GM21825 (cell line): ENCODE measurements at regions not wholly inside any gene's neighbourhood (a gene's known extent, or its start where the extent isn't known, plus 50 kb on each side); places are given as distances from the start of the nearest gene placed in this dataset.

Experiments
- ATAC-seq: cut with Tn5 transposase; IDR thresholded peaks from one replicate; pipeline ENCODE4 v1.9.1; 2021; ENCODE audit warnings: mild to moderate bottlenecking, moderate library complexity; ENCODE audit not compliant: unreplicated experiment

DNA sequence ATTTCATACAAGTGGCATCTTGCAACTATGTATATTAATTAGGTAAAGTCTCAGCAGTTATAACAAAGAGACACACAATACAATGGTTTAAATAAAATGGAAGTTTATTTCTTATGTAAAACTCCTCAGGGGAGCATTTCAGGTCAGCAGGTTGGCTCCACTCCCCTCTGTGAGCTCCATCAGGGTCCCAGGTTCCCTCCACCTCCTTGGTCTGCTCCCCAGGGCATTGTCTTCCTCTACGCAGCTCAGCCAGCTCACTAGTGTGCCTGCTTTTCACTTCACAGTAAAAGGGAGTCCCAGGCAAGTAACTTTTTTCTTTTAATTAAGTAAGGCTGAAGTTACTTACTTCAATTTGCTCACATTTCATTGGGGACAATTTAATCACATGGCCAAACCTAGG, 135.3 kb upstream of the FNDC3A start:
- ATAC-seq: no peak

DNA sequence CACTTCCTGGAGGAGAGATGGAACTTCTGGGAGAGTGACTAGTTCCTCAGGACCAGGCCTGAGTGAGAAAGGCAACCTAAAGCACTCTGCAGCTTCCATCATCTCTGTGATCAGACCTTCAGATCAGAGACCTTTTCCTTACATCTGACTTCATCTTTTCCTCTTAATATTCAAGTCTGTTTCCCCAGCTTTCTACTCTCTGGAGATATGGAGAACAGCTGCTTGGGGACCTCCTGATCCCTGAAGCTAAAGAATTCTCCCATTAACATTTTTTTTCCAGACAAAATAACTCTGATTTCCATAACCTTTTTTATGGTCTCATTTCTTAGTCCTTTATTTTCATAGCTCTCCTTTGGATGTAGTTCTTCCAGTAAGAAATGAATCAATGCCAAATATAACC, 133.4 kb upstream of the FNDC3A start:
- ATAC-seq: no peak

DNA sequence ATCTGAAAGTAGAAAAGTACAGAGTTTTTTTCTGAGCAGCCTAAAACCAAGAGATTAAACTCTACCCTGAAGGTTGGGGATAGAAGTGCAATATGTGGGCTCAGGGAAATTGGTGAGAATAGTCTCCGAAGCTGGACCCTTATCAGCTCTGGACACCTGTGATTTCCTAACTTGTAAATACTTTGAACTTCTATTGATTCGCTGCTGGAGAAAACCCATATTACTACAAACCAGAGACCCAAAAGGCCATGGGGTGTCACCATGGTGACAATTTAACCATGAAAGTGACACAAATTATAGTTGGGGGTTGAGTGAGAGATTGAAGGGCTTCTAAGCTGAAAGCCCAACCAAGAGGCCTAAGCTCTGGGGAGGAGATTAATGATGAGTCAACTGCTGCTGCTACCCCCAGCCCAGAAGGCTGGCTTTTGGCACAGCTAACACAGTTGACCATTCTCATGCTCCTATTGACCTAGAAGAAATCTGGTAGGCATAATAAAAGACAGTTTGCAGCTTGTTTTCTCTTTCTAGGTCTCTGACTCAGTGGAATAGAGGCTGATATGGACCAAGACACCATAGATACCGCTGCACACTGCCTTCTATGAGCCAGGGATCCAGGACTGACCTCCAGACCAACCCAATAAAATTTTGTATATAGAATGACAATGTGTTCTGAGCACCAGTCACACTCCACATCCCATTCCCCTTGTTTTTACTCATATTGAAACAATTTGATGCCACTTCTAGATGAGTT, 131.9 kb upstream of the FNDC3A start:
- no peak for ATAC-seq

DNA sequence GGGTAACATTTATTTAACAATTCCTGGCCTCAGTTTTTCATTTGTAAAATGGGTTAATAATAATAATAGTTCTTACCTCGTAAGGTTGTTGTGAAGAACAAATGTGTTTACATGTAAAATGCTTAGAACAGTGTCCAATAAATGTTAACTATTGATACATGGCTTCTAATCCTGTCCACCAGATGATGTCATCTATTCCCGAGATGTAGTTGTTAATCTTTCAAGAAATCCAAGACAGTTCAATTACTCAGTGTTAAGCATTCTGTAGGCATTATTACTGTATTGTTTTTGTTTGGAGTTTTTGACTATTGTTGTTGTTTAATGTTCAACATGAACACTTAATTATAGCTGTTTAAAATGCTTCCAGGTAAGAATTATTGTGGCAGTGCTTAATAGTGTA, 131.0 kb upstream of the FNDC3A start:
- ATAC-seq: no peak

DNA sequence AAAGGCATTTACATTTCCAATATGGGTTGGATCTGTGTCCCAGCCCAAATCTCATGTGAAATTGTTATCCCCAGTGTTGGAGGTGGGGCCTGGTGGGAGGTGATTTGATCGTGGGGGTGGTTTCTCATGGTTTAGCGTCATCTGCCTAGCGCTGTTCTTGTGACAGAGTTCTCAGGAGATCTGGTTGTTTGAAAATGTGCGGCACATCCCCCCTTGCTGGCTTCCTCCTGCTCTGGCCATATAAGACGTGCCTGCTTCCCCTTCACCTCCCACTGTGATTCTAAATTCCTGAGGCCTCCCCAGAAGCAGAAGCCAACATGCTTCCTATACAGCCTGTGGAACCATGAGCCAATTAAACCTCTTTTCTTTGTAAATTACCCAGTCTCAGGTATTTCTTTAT, 126.2 kb upstream of the FNDC3A start:
- ATAC-seq: no peak

DNA sequence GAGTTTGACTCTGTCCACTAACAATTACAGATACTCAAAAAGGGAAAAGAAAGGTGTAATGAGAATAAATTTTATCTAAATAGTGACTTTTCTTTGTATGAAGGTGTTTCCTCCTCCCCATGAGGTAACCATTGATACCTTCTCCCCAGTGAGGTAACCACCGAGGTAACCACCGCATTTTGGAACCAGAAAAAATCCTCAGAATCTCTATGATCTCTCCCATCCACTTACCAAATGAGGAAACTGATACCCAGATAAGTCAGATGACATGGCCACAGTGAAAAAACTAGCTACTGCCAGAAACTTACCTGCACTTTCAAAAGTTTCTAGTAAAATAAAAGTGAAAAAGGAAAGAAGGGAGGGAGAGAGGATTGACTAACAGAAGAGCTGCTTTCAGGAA, 124.0 kb upstream of the FNDC3A start:
- no peak for ATAC-seq

DNA sequence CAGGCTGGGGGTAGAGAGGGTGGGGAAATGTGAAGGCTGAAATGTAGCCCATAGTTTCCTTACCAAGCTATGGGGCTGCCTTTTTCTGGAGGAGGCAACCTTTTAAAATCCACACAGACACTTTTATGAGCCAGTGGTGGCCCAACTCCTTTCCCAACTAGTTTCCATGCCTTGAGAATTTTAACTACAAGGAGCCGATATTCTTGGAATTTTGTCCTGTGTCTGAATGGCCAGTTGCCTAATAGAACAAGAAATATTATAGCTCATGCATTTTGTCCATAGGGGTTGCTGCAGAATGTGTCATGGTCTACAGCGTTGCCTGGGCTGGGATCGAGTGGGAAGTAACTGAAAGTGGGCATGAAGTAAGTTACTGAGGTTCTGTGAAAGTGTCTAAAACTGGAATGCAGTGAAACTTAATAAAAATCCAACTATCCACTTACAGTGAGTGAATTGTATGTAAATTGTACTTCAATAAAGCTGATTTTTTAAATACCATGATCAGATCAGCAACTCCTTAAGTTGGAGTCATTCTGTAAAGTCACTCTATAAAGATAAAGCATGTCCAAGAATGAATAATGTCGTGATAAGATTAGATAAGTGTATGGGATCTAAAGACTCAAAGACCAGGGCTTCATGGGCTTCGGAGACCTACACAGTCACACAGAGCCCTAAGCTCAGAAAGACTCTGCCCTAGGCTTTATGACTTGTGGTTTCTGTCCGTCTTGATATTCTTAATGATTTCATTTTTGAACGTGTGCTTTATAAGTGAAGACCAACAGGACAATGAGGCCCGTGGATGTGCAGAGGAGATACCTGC, 122.6 kb upstream of the FNDC3A start:
- no peak for ATAC-seq

DNA sequence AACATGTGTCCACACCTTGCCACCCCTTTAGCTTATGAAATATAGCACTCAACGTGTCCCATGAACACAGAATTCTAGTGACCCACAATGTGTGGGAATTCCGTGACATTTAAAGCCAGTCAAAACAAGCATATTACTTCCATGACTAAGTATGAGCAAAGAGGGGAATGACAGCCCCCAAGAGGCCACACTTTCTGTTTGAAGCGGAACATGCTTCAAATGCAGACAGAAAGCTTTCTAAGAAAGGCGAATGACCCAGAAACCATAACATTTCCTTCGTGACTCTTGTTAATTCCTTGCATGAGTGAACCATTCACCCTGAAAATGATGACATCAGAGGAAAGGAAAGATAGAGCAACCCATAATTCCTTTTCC, 122.0 kb upstream of the FNDC3A start:
- ATAC-seq: no peak

DNA sequence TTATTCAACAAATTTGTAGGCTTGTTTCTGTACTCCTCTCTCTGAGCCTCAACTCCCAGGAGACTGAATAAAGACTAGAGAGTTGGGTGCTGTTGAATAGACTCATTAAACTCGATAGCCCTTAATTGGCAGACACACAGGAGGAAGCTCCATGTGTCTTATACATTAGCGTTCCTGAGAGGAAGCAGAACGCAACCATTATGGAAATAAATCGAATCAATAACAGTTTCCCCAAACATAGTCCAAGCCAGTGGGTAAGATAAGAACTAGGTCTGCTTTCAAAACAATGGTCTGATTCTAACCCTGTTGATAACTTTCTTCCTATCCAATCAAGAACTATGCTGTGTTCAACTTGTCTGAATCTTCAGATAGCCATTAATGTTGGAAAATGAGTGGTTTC, 118.1 kb upstream of the FNDC3A start:
- ATAC-seq: no peak

DNA sequence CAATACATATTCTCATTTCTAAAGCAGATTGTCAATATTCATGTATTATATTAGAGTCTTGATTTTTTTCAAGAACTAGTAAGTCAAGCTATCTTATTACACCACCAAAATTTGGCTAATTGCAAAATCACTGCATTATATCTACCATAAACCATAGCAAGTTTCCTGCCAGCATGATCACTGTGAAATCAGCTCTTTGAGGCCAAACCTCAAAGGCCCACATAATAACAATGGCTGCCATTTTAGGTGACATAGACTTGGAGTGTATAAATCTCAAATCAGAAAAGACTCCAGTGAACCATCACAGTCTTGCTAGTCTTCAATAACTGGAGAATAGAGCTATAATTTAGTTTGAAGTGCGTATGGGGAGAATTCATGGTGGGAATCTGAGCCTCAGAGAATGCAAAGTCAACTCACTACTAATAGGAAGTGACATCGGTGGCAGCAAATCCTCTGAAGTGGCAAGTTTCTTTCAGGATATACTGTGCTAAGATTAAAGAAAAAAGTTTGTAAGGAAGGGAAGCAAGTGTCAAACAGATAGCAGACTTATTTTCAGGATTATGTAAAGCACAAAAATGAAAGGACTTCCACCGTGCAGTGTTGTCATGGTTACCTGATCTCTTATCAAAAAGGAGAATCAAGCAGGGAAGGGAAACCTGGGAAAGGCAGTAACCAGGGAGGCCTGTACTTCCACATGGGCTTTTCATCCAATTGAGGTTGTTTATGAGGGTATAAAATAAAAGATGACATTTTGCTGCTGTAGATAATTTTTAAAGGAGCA, 117.4 kb upstream of the FNDC3A start:
- ATAC-seq: no peak

DNA sequence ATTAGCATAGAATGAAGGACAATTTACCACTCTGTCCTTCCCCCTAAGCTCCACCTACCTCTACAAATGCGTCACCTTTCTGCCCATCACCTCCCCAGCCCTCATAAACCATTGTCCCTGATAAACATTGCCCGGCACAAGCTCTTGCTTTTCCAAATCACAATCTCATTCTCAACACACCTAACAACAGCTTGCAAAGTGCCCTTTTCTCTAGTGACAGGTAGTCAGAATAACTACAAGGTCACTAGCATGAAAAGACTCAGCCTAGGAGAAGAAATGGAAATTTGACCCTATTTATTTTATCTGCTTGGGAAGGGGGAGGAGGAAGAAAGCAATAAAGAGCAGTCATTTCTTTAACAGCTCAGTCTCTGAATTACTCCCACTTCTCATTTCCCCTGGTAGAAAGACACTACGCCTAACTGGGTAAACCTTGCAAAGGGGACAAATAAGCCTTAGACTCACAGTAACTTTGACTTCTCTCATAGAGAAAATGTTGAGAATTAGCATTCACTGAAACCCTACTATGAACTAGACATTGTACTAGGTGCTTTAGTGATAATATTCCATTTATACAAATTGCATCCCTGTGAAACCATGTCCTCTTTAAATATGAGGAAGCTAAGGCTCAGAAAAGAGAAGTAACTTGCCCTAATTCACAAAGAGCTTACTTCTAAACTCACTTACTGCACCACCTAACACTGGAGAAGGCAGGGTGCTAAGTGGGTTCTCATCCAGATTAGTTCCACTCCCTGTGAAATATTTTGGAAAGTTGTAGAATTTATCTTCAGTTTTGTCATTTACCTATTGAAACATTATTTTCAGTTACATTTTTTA, 116.2 kb upstream of the FNDC3A start:
- no peak for ATAC-seq

DNA sequence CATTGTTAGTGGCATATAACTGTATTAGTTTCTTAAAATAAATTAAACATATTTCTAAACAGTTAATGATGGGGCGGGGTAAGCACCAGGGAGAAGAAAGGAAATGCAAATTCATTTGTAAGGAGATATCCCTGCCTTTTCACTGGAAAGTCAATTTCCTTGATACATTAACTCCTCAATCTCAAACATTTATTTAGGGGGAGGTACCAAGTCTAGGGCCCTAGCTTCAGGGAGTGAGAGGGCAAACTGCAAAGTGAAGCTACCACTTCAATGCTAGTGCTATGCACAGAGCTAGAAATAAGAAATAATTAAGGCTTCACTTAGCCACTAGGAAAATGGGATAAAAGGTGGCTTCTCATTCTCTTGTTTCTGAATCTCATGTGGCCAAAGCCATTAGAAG, 115.3 kb upstream of the FNDC3A start:
- no peak for ATAC-seq

DNA sequence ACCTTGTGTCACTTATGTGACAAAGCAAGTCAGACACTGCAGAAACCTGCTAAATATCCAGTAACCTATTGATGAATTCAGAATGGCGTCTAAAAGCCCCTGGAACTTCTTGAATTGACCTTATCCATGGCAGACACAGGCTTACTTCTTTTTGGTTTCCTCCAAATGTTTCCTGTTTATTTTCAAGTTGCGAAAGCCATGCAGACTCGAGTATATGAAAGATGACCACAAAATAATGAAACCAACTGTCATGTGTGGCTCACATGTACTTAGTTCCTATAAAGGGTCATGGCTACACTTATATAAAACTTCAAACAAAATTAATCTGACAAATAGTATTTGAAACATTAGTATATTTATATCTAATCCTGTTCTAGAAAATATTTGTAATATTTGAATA, 113.1 kb upstream of the FNDC3A start:
- ATAC-seq: no peak

DNA sequence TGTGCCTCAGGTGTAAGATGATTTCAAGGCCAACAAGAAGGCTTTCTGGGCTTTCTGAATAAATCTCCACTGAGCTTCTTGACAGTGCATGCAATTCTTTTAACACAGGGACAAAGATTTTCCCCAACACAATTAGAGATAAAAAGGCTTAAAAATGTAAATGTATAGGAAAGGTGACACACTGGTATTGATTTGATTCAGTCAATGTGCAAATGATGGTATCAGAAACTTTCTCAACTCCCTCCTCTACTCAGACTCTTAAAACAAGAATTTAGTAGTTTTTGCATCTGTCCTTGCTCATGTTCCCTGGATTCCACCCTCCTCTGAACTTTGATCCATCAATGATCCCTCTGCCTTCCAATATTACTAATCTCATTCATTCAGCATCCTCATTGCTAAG, 111.6 kb upstream of the FNDC3A start:
- ATAC-seq: no peak

DNA sequence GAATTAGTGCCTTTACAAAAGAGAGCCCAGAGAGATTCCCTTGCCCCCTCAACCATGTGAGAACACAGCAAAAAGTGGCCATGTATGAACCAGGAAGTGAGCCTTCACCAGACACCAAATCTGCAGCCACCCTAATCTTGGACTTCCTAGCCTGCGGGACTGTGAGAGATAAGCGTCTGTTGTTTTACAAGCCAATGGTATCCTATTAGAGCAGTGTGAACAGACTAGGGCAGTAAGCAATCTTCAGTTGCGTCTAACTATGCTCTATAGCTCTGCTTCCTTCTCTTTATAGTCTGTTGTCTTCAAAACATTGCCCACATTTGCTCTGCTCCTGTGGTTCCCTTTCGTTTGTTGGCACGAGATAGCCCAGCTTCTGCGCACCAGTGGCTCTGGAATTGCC, 109.5 kb upstream of the FNDC3A start:
- ATAC-seq: no peak

DNA sequence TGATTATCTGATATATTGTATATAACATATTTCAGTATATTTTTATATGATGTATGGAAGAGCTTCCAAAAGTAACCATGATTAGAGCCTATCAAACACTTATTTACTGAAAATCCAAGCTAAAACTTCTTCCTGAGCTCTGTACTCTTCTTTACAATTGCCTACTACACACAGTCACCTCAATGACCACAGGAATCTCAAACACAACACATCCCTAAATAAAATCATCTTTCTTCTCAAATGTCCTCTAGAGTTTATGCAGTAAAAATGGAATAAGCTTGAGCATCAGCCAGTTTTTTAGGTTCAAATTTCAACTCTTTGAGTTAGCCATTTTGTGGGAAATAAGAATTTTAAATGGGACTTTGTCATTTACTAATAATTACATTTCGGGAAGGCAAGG, 102.6 kb upstream of the FNDC3A start:
- ATAC-seq: no peak

DNA sequence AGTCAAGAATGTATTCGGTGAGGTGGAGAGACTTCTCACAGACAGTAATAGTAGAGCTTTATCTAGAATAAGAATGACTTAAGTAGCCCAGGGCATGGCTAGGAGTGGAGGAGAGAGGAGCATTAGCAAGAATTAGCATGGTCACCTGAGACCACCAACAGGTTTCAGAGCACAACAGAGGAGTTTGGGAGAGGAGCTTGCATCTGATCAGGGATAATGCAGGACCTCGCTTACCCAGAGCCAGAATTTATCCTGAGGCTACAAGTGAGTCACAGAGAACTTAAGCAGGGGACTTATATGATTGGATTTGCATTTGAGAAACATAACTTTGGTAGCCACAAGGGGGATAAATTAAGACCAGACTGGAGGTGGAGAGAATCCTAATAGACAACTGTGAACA, 102.1 kb upstream of the FNDC3A start:
- ATAC-seq: no peak

DNA sequence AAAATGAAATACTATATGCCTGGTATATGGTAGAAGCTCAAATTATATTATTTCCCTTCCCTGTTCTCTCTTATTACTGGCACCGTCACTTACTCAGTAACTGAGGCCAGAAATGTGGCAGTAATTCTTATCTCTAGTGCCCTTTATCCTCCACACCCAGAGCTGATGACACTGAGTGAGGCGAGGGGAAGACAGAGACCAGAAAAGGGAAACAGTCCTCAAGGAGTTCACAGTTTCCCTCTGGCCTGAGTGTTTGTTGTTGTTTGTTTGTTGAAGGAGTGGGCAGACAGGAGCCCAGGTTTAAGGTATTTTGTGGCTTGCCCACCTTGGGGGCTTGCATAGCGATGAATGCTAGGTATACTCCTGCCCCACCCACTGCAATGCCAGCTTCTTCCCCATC, 101.5 kb upstream of the FNDC3A start:
- no peak for ATAC-seq

DNA sequence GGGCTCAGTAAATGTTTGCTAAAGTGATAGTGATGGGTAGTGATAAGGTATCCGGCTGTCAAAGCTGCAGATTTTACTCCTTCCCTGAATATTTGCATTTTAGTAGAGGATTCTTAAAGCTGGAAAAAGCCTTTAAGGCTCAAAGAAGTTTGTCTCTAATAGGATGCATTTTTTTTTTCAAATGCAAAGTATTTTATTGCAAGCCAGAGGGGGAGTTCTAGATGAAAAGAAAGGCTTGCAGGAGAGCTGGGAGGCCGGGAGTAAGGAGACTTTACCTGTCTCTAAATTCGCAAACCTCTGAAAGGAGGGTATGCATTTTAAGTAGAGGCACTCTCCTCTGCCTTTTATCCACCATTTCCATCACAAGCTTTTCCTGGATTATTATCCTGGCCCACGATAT, 100.7 kb upstream of the FNDC3A start:
- ATAC-seq: no peak

DNA sequence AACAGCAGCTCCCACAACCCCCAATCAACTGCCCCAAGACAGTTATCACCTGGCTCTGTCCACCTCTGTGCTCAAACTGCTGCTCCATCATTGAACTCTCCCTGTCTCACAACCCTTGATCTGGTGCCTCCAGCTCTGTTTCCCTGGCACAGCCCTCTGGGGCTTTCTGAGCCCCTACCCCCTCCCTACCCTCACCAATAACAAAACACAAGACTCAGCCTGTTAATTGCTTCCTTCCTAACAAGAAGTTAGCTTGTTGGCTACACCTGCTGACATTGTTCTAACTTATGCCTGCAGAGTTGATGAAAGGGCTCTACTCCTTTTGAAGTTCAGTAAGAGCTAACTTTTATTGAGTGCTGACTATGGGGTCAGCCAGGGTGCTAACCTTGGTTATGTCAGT, 99.4 kb upstream of the FNDC3A start:
- ATAC-seq: no peak

DNA sequence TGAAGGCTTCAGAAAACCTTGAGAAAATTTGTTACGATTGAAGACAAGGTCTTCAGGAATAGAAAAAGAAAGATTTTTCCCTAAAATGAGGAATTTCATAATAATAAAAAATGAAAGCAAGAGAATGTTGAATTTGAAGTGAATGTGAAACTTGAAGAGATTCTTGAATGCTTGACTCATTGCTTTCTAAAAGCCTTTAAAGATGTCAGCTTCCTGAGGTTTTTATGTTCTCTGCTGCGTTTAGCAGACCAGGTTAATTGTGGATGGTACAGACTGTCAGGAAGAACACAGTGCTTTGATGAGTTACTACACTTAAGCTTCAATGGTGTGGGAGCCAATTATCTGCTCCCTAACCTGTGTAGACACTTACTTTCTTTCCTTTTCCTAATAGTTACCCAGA, 96.3 kb upstream of the FNDC3A start:
- no peak for ATAC-seq
